22Rv1 (cell line): ENCODE measurements at regions not wholly inside any gene's neighbourhood (a gene's known extent, or its start where the extent isn't known, plus 50 kb on each side); places are given as distances from the start of the nearest gene placed in this dataset.

Experiments
- H3K27ac ChIP-seq: fragments of 450-650 bp; 2 replicates; pipeline ENCODE4 v1.5.1; 2017
- ZFX ChIP-seq: fragments of 450-650 bp; IDR thresholded peaks from 2 replicates; pipeline ENCODE4 v1.6.1; 2017; ENCODE audit warnings: antibody characterized with exemption, borderline replicate concordance
- TF ChIP-seq, protein P1 (sequence below): fragments of 450-650 bp; IDR thresholded peaks from 2 replicates; pipeline ENCODE4 v1.5.1; 2017; ENCODE audit warnings: mild to moderate bottlenecking

DNA sequence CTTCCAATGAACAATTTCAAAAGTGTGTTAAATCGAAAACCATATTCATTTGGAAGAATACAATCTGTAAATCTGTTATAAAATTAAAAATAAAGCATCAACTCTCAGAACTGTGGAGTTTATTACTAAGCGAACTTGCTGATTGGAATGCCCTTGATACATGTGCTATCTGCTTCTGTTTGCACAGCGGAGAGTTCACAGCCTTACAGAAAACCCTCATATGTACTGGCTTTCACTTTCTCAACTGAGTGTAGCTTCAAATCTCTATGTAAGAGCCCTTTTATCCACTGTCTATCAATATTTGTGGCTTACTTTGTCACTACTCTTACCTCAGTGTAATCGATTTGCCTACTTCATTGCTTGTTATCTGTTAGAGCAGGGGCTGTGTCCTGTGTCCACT is 447.4 kb downstream of the C6orf118 start:
- no peak overlapping the region for H3K27ac ChIP-seq
- TF ChIP-seq ZFX = no peak
- TF ChIP-seq, protein P1, sequence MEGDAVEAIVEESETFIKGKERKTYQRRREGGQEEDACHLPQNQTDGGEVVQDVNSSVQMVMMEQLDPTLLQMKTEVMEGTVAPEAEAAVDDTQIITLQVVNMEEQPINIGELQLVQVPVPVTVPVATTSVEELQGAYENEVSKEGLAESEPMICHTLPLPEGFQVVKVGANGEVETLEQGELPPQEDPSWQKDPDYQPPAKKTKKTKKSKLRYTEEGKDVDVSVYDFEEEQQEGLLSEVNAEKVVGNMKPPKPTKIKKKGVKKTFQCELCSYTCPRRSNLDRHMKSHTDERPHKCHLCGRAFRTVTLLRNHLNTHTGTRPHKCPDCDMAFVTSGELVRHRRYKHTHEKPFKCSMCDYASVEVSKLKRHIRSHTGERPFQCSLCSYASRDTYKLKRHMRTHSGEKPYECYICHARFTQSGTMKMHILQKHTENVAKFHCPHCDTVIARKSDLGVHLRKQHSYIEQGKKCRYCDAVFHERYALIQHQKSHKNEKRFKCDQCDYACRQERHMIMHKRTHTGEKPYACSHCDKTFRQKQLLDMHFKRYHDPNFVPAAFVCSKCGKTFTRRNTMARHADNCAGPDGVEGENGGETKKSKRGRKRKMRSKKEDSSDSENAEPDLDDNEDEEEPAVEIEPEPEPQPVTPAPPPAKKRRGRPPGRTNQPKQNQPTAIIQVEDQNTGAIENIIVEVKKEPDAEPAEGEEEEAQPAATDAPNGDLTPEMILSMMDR = no peak

DNA sequence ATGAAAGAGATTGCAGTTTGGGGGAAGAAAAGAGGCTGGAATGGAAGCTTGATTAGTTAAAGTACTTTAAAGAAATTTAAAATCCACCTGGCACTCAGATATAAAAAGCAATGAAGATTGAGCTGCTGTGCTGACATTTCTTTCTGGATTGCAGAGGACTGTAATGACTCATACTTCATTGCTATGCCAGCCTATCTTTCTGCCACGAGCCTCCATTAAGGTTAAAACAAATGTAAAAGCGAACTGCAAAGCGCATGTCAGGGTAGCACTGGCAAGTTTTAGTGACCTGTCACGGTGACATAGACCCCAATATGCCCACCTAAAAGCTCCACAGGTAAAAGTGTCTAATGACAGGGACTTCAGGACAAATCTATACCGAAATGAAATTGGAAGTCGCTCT is 449.6 kb downstream of the C6orf118 start:
- no peak overlapping the region for H3K27ac ChIP-seq
- TF ChIP-seq, protein P1 = no peak
- no peak for TF ChIP-seq ZFX

DNA sequence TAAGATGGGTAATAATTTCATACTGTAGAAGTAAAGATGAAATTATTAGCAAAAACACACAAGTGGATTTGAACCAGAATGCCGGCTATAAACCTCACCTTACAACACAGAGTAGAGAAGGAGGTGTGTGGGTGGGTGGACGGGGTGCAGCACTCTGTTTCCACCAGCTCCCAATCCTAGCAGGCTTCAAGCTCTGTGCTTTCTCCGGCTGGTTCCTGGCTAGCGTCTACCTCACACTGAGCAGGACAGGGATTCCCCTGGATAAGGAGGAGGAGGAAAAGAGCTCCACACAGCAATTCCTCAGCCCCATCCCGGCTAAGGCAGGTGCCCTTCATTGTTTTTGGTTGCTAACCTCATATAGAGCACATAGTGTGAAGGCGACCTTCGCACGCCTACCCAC is 453.3 kb downstream of the C6orf118 start:
- no peak overlapping the region for H3K27ac ChIP-seq

DNA sequence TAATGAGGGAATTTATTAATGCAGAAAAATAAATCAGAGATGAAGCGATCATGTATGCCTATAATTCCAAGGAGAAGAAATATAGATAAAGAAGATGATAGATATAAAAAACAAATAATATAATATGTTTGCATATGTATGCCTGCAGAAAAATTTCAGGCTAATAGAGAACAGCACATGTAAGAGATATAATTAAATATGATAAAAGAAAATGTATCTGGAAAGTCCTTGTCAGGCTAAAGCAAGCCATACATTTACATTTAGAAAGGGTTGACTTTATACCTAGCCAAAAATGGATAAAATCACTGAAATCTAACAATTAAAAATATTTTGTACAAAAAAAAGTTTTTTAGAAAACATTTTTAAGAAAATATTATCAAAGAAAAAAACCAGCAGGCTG is 454.1 kb downstream of the C6orf118 start:
- H3K27ac ChIP-seq = no peak overlapping the region
- TF ChIP-seq, protein P1 = no peak
- no peak for TF ChIP-seq ZFX

More for the DNA sequence above, 453.3 kb downstream of the C6orf118 start:
- TF ChIP-seq ZFX = no peak
- TF ChIP-seq, protein P1 = no peak

DNA sequence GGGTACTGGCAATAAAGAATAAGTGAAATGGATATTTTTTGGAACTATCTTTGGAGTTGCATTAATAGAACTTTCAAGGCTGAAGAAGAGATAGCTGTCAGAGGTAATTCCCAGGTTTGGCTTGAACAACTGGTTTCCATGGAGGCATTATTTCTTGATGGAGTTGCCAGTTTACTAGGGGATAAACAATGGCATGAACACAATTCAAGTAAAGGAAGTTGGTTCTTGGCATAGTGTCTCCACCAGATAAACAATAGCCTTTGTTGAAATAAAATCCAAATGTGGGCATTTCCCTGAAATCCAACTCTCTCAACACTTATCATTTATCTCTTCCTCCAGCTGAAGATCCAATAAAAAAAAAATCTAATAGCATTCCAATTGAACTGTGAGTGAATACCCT is 454.9 kb downstream of the C6orf118 start:
- H3K27ac ChIP-seq = no peak overlapping the region
- TF ChIP-seq ZFX = no peak
- TF ChIP-seq, protein P1 = no peak

DNA sequence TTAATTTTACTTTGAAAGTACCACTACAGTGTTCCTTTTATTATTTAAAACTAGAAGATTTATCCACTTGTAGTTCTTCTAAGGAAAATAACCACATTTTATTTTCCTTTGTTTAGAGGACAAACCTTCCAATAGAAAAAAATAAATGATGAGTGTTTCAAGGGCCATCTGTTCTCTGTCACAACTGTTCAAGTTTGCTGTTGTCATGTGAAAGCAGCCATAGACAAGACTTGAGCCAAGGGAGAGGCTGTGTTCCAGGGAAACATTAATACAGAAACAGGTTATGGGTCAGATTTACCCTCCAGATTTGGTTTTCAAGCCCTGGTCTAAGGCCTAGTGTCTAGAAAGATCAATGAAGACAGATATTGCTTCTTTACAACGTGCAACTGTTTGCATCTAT is 463.6 kb downstream of the C6orf118 start:
- no peak overlapping the region for H3K27ac ChIP-seq
- no peak for TF ChIP-seq ZFX
- TF ChIP-seq, protein P1 = no peak

DNA sequence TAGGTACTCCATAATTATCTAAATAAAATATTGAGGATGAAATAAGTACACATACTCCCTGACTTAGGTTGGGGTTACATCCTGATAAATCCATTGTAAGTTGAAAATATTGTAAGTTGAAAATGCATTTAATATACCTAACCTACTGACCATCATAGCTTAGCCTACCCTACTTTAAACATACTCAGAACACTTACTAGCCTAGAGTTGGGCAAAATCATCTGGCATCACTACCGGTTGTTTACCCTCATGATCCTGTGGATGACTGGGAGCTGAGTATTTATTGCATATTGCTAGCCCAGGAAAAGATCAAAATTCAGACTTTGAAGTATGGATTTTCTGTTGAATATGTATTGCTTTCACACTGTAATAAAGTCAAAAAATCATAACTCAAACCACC is 467.3 kb downstream of the C6orf118 start:
- no peak overlapping the region for H3K27ac ChIP-seq
- TF ChIP-seq ZFX = no peak
- TF ChIP-seq, protein P1 = no peak
